ENCODE measurements at regions not wholly inside any gene's neighbourhood (a gene's known extent, or its start where the extent isn't known, plus 50 kb on each side); places are given as distances from the start of the nearest gene placed in this dataset.

DNA sequence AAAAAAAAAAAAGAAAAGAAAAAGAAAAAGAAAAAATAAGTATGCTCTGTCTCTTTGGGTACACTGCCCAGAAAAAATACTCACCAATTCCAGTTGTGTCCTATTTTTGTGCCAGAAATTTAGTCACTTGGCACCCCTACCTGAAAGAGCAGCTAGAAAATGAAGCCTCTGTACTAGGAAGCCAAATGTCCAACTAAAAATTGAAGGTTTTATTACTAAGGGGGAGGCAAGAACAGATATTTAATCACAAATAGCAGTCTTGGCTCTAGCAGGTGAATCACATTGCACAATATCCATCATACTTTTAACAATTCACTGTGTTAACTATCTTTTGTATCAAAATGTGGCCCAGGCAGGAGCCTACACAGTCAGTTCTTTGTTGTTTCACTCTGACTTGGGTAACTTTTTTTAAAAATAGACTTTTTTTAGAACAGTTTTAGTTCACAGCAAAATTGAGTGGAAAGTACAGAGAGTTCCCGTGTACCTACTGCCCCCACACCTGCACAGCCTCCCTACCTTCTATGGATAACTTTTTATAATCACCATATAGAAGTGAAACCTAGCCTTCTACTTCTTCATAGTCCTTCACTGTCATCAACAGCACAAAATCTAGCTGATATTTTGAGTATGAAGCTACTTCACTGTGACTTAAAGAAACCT is 87.1 kb upstream of the ATF7IP start:
- TF ChIP-seq, protein P1, sequence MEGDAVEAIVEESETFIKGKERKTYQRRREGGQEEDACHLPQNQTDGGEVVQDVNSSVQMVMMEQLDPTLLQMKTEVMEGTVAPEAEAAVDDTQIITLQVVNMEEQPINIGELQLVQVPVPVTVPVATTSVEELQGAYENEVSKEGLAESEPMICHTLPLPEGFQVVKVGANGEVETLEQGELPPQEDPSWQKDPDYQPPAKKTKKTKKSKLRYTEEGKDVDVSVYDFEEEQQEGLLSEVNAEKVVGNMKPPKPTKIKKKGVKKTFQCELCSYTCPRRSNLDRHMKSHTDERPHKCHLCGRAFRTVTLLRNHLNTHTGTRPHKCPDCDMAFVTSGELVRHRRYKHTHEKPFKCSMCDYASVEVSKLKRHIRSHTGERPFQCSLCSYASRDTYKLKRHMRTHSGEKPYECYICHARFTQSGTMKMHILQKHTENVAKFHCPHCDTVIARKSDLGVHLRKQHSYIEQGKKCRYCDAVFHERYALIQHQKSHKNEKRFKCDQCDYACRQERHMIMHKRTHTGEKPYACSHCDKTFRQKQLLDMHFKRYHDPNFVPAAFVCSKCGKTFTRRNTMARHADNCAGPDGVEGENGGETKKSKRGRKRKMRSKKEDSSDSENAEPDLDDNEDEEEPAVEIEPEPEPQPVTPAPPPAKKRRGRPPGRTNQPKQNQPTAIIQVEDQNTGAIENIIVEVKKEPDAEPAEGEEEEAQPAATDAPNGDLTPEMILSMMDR (IDR thresholded peaks at IDR 0.05): no peak
- TF ChIP-seq POLR2A (IDR thresholded peaks at IDR 0.05): no peak

Measured in heart left ventricle (tissue), 13 donors.